ENCODE measurements at regions not wholly inside any gene's neighbourhood (a gene's known extent, or its start where the extent isn't known, plus 50 kb on each side); places are given as distances from the start of the nearest gene placed in this dataset.

DNA sequence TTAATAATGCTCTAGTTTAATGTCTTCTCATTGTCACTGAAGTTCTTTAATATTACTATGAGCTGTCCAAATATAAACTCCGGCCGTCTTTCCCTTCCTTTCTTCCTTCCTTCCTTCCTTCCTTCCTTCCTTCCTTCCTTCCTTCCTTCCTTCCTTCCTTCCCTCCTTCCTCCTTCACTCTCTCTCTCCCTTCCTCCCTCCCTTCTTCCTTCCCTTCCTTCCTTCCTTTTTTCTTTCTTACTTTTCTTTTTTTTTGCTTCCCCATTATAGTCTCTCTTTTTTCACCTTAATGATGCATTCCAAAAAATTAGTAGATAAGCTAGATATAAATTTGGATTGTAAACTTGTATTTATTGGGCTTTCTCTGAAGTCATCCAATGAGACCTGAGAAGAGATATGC lies 431.0 kb upstream of the ADGRL4 start:
- TF ChIP-seq POLR2AphosphoS5 (IDR thresholded peaks at IDR 0.05; ENCODE audit: borderline replicate concordance, low read depth, low read length) (no peak), EZH2 (IDR thresholded peaks at IDR 0.05) (no peak), FOXP2 (optimal IDR thresholded peaks at IDR 0.05; ENCODE audit: control extremely low read depth, extremely low read length, insufficient read depth) (no peak)

Measured in SK-N-MC (cell line).